ENCODE measurements at regions not wholly inside any gene's neighbourhood (a gene's known extent, or its start where the extent isn't known, plus 50 kb on each side); places are given as distances from the start of the nearest gene placed in this dataset.

DNA sequence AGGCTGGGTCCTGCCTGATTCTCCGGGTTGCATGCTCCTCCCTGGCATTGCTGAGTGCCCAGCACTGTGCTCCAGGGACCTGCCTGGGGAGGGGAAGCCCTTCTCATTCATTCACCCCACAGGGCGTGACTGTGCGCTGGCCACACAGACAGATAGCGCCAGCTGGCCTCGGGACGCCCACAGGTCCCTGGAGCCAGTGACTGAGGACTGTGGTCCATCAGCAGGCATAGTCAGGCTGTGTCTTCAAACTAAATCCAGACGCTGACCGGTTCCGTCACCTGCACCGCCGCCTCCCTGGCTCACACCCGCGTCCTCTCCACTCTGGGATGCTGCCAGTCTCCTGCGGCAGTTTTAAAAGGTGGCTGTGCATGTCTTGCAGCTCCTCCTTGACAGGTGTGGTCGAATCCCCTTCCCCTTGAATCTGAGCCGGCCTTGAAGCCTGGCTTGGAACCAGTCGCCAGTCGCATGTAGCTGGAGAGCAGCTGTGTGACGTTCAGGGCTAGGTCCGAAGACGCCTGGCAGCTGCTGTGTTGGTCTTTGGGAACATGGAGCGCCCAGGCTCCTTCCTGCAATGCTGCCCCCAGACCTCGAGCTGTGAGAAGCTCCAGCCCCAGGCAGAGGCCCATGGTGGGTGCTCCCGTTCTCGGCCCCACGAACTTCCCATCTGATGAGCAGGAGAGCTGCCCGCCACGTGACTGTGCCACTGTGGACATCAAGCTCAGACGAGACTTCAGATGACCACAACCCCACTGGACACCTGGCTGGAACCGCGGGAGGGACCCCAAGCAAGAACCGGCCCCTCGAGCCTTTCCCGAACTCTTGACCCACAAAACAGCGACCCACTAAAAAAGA lies 94.1 kb downstream of the ADRA2C start:
- H3K4me3 ChIP-seq (ENCODE audit: low read depth, low read length): no peak overlapping the region
- no peak for DNase-seq (ENCODE audit: low read depth)
- TF ChIP-seq, protein P1, sequence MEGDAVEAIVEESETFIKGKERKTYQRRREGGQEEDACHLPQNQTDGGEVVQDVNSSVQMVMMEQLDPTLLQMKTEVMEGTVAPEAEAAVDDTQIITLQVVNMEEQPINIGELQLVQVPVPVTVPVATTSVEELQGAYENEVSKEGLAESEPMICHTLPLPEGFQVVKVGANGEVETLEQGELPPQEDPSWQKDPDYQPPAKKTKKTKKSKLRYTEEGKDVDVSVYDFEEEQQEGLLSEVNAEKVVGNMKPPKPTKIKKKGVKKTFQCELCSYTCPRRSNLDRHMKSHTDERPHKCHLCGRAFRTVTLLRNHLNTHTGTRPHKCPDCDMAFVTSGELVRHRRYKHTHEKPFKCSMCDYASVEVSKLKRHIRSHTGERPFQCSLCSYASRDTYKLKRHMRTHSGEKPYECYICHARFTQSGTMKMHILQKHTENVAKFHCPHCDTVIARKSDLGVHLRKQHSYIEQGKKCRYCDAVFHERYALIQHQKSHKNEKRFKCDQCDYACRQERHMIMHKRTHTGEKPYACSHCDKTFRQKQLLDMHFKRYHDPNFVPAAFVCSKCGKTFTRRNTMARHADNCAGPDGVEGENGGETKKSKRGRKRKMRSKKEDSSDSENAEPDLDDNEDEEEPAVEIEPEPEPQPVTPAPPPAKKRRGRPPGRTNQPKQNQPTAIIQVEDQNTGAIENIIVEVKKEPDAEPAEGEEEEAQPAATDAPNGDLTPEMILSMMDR (IDR thresholded peaks at IDR 0.05; ENCODE audit: insufficient read depth, low read length): no peak

DNA sequence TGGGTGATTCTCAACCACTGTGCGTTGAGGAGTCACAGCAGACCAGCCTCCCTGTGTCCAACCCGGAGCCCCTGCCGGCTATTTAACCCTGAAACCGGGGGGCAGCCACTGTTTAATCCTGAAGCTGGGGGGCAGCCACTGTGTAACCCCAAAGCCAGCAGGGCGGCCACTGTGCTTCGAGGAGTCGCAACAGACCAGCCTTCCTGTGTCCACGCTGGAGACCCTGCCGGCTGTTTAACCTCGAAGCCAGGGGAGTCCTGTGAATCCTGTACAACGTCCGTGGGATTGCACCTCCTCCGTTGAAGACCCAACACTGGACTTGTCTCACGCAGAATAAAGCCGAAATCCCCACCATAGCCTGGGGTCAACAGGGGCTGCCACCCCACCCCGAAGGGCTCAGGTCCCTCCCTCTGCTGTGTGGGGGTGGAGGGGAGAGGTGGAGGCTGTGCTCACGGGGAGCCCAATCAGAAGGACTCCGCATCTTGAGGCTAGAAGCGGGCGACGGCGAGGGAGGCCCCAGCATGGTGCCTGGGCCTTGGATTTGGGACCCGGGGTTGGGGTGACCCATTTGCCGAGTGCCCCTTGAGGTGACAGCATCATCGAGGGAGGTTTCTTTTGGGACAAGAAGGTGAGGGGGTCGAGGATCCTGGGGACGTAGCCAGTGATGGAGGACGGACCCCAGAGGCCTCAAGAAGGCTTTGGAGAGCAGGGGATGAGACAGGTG lies 94.9 kb downstream of the ADRA2C start:
- TF ChIP-seq, protein P1 (IDR thresholded peaks at IDR 0.05; ENCODE audit: insufficient read depth, low read length): no peak
- H3K4me3 ChIP-seq (ENCODE audit: low read depth, low read length): no peak overlapping the region
- DNase-seq (ENCODE audit: low read depth): no peak

DNA sequence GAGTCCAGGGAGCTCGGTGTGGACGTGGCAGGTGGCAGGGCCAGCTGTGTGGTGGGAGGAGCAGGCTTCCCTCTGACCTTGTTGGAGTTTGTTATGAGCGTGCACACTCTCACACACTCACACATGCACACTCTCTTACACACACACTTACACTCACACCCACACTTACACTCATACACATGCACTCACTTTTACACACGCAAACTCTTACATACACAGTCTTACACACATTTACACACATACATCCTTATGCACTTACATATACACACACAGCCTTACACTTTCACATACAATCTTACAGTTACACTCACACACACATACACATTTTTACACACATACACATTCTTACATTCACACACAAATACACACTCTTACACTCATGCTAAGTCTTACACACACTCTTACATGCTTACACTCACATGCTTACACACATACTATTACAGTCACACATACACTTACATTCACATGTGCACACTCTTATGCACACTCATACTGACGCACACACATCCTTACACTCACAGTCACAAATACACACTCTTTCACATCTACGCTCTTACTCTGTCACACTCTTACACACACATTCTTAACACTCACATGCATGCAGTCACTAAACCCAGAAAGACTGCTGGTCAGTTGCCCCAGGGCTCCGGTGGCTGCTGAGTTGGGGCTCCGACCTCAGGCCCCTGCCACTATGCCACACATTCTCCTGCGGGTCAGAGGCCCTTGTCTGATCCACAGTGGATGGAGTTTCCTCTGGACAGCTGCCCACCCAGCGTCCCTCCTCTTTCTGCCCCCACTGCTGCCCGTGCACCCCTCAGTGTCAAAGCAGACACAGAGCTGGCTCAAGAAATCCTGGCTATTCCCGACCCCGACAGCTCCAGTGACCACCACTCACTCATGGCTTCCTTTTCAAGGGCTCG lies 95.8 kb downstream of the ADRA2C start:
- no peak overlapping the region for H3K4me3 ChIP-seq (ENCODE audit: low read depth, low read length)
- no peak for DNase-seq (ENCODE audit: low read depth)
- TF ChIP-seq, protein P1 (IDR thresholded peaks at IDR 0.05; ENCODE audit: insufficient read depth, low read length): no peak

DNA sequence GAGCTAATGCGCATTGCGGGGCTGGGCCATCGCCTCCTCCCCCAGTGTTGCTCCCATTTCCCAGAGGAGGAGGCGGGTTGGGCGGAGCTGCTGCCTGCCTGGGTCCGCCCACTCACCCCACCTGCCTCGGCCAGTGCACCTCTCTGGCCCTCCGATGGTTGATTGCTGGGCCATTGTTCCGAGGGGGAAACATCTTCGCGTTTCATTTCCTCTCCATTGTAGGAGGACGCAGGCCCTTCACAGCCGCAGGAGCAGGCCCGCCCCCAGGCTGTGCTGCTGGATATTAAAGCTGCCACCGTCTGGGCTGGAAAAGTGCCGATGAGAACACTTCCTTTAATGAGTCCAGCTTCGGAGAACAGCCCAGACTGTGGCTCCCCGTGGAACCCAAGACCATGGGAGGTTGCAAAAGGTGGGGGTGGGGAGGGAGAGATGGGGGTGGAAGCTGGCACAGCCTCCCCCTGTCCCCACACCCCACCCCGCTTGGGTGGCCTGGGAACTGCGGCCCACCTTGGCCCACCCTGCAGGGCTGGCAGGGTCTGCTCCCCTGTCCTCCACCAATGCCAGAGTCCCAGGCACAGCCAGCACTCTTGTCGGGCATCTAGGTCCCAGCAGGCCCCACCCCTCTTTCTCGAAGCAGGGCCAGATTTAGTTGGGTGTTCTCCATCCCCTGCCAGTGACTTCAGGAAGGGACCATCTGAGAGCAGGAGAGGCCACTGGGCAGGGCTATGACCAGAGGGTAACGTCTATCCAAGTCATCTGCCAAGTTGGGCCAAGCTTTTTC lies 96.6 kb downstream of the ADRA2C start:
- TF ChIP-seq, protein P1 (IDR thresholded peaks at IDR 0.05; ENCODE audit: insufficient read depth, low read length): no peak
- DNase-seq (ENCODE audit: low read depth): no peak

DNA sequence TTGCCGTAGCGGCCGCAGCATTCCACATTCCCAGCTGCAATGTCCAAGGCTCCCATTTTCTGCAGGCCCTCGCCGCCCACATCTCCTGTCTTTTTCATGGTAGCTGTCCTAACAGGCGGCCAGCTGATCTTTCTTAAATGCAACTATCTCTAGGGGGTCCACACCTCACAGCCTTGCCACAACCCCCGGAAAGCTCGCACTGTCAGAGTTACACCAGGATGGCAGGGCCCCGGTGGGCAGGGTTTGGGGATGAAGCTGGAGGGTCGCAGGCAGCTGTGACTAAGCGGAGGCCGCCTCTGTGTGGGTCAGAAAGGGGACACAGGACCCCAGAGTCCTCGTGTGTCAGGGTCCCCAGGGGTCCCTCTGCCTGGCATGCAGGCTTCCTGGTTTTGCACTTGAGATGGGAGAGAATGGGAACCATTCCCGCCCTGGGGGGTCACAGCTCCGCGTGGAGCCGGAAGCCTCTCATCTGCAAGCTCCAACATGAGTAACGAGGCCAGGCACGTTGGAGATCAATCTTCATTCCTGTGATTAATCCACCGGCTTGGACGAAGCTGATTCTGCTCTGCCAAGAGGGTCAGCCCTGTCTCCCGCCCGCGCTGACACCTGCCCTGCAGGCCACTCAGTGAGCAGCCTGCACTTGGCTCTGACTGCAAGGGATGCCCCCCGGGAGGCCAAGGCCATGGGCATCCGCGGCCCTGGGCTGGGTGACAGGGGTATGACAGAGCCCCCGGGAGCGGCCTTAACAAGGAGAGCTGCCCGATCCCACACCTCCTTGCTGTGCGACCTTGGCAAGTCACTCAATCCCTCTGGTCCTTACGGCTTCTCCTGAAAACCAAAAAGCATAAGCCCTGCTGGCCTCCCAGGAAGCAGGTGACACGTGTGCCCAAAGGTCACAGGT lies 97.9 kb downstream of the ADRA2C start:
- H3K4me3 ChIP-seq (ENCODE audit: low read depth, low read length): no peak overlapping the region
- DNase-seq (ENCODE audit: low read depth): no peak
- TF ChIP-seq, protein P1 (IDR thresholded peaks at IDR 0.05; ENCODE audit: insufficient read depth, low read length): no peak

More for the DNA sequence above, 96.6 kb downstream of the ADRA2C start:
- H3K4me3 ChIP-seq (ENCODE audit: low read depth, low read length): no peak overlapping the region

All from fibroblast of the aortic adventitia (primary cell).